Esophagus muscularis mucosa (tissue), 3 donors: ENCODE measurements at regions not wholly inside any gene's neighbourhood (a gene's known extent, or its start where the extent isn't known, plus 50 kb on each side); places are given as distances from the start of the nearest gene placed in this dataset.

Source experiments
- POLR2A ChIP-seq: fragments of 450-650 bp; IDR thresholded peaks from one replicate; pipeline ENCODE4 v1.6.1; 2017; ENCODE audit warnings: antibody characterized with exemption, moderate library complexity, mild to moderate bottlenecking, low read depth
- TF ChIP-seq, protein P1 (sequence below), 3 experiments: fragments of 200-600 bp in 2 of 3; fragments of 450-650 bp in 1 of 3; sonication (generic) in 2 of 3; IDR thresholded peaks; one replicate each; pipeline ENCODE4 v1.5.1; 2017 to 2019; ENCODE audit warnings: antibody characterized with exemption in 3 of 3, mild to moderate bottlenecking in 2 of 3, moderate library complexity in 1 of 3

DNA sequence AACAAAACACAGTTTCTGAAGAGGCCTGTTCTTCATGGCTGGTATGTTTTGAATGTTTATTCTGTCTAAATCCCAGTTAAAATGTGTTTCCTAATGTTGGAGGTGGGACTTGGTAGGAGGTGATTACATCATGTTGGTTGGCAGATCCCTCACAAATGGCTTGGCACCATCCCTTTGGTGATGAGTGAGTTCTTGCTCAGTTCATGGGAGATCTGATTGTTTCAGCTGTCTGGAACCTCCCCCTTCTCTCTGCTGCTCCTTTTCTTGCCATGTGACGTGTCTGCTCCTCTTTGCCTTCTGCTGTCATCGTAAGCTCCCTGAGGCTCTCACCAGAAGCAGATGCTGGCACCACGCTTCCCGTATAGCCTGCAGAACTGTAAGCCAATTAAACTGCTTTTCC, 383.6 kb upstream of the TPK1 start:
- TF ChIP-seq, protein P1, sequence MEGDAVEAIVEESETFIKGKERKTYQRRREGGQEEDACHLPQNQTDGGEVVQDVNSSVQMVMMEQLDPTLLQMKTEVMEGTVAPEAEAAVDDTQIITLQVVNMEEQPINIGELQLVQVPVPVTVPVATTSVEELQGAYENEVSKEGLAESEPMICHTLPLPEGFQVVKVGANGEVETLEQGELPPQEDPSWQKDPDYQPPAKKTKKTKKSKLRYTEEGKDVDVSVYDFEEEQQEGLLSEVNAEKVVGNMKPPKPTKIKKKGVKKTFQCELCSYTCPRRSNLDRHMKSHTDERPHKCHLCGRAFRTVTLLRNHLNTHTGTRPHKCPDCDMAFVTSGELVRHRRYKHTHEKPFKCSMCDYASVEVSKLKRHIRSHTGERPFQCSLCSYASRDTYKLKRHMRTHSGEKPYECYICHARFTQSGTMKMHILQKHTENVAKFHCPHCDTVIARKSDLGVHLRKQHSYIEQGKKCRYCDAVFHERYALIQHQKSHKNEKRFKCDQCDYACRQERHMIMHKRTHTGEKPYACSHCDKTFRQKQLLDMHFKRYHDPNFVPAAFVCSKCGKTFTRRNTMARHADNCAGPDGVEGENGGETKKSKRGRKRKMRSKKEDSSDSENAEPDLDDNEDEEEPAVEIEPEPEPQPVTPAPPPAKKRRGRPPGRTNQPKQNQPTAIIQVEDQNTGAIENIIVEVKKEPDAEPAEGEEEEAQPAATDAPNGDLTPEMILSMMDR (IDR thresholded peaks at IDR 0.05) = no peak
- TF ChIP-seq POLR2A = no peak
